CD4-positive, alpha-beta T cell treated with Interleukin-4 for 4 hours (primary cell): ENCODE measurements at regions not wholly inside any gene's neighbourhood (a gene's known extent, or its start where the extent isn't known, plus 50 kb on each side); places are given as distances from the start of the nearest gene placed in this dataset.
A peak's percentile ranks its signal among the peaks of the same experiment; 100 is the strongest.
"Not testable (repeated sequence)": the region's sequence is repeated elsewhere in the genome, so short reads cannot be mapped to it uniquely, and the experiment has no call there.

Experiments
- DNase-seq: peaks from one replicate; pipeline ENCODE4 v3.0.0-alpha.2; 2020

DNA sequence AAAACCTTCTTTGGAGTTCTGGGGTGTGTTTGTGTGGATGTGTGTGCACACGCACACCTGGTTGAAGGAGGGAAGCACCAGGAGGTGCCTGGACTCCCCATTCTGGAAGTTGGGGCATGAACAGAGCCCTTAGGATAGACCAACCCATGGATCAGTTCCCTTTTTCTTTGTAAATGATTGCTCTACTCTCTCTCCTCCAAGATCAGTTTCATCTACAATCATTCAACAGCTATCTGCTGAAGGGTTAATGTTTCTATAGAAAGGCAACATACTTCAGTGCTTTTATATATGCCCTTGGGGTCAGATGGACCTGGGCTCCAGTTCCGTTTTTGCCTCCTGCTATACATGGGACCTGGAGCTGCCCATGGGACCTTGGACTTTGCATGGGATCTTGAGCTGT is 352.1 kb upstream of the CFAP20DC start:
- DNase-seq = no peak

DNA sequence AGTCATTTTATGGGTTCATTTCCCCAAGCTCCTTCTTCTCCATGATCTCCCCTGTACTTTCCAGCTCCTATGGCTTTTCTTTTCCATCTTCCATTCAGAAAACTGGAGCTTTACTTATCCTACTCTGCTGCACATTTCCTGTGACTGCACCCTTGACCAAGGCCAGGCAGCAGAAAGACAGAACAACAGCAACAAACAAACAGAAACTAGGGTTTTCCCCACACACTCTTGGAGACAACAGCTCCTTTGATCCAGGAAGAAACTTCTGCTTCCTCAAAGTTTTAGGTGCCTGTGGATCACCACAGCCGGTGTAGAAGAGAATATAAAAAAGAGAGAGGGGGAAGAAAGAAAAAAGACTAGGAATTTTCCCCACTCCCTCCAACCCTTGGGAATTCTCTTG is 342.3 kb upstream of the CFAP20DC start:
- no peak for DNase-seq

DNA sequence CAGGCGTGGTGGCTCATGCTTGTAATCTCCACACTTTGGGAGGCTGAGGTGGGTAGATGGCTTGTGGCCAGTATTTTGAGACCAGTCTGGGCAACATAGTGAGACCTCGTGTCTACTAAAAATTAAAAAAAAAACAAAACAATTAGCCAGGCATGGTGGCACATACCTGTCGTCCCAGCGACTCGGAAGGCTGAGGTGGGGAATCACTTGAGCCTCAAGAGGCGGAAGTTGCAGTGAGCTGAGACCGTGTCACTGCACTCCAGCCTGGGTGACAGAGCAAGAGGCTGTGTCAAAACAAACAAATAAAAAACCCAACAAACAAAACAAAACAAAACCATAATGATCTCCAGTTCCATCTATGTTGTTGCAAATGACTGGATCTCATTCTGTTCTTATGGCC is 341.3 kb upstream of the CFAP20DC start:
- no peak for DNase-seq

DNA sequence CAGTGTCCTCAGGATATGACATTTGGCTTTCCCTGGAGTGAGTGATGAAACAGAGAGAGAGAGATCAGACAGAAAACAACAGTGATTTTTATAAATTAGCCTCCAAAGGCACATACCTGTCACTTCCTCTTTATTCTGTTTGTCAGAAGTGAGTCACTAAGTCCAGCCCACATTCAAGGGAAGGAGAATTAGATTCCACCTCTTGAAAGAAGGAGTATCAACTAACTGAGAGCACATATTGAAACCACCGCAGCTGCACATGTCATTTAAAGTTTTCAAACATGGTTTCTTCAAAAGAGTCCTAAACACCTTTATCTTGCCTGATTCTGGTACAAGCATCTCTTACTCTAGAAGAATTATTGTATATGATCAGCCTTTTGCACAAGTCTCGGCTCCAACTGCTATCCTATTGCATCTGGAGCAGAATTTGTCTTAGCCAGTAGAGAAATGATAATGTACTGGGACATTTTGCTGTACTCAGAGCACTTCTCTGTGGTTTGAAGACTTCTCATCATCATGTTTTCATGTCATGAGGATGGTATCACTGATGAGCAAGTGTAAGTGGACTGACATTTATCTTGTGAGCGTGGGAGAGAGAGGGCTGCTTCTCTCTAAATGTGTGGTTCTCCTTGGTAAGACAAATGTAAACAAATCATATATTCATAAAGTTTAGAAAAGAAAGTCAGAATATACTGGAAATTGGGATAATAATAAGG is 338.9 kb upstream of the CFAP20DC start:
- DNase-seq = peak; percentile 44

DNA sequence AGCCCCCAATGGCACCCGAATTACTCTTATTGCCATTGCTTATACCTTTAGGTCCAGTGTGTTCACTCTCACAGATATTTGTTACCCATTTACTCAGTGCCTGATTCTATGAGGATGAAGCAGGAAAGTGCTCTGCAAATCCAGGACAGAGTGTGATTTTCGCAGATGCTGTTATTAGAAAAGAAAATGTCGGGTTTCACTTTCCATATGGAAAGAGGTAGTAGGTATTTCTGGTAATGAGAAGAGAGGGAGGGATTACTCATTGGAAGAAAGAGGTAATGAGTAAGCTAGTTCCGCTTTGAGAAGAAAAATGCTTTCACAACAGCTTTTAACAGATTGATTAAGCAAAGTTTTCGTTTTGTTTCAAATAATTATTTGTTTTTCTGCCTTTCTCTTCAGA is 336.3 kb upstream of the CFAP20DC start:
- peak; percentile 19 for DNase-seq

DNA sequence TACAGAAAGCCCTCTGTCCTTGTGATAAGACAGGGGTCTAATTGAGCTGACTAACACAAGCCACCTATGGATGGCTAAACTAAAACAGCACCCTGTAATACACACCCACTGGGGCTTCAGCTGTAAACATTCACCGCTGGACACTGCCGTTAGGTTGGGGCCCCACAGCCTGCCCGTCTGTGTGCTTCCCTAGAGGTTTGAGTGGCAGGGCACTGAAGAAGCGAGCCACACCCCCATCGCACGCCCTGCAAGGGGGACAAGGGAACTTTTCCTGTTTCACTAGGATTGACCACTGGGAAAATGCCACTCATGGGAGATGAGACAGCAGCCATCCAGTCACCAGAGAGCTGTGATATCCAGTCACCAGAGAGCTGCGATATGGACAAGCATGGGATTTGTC is 335.7 kb upstream of the CFAP20DC start:
- DNase-seq = no peak

DNA sequence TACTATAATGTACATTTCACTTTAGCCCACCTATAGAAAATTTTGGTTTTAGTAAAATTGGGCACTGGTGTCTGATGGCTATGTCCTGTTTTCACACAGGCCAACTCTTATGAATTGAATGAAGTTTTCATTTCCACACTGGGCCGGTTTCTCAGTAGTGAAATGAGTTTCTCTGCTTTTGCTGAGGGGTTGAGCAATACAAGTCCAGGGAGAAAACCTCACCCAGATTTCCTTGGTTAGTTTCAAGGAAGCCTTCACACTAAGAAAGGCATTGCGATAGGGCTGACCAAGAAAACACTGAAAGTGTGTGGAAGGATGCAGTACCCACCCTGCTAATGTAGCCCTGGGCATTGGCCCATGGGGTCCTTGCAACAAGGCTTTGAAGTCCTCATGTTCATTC is 331.5 kb upstream of the CFAP20DC start:
- no peak for DNase-seq

DNA sequence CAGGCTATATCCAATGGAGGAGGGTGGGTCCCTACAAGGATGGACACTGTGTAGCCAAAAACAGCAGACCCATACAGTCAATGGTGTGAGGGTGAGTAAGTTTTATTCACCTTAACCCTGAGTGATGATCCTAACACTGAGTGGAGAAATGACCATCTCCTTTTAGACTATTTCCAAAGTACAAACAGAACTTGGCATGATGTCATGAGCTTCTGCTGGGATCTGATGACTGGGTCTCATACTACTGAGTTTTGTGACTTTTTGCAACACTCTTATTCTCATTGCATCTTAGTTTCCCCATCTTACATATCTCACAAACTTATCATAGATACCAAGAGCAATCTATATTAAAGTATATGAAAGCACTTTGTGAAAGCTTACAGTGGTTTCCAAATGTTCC is 330.3 kb upstream of the CFAP20DC start:
- no peak for DNase-seq

DNA sequence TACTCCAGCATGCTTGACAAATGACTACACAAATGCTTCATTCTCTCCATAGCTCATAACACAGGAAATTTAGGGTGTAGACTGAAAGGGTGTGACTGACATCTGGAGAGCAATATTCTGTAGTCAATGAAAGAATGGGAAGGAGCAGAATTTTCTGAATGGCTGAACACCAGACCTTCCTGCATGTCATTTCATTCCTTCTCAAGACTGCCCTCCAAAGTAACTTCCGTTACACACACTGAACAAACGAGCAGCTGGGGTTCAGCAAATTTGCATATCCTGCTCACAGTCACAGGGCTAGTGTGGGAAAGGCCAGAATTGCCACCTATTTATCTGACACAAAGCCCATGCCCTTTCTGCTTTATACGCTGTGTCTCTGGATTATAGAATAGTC is 325.0 kb upstream of the CFAP20DC start:
- peak; percentile 24 for DNase-seq

DNA sequence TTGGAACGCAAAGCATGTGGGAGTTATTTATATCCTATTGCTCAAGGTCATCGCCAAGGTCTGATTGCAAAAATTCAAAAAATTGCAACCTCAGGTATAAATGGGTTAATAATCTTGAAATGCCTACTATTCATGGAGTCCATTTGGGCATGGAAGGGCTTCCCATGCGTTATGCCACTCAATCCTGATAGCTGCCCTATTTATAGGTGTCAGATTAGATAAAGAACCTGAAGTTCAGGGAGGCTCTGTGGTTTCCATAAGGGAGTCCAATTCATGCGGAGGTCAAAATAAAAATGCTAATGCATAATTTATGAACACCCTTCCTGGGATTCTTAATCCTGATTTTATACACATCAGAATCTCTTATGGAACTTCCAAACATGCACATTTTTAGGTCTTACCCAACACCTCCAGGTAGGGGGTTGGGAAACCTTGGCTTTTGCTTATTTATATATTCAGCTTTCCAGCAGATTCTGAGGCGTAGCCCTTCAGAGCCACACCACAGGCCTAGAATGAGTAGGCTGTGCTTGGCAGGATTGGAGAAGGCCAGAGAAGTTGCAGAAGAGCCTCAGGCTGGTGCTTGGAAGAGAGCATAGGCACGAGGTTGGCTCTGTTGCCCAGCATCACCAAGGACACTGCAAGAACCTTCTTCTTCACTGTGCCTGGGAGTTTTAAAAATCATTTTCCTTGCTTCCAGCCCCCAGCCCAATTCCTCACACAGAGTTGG is 324.4 kb upstream of the CFAP20DC start:
- no peak for DNase-seq

DNA sequence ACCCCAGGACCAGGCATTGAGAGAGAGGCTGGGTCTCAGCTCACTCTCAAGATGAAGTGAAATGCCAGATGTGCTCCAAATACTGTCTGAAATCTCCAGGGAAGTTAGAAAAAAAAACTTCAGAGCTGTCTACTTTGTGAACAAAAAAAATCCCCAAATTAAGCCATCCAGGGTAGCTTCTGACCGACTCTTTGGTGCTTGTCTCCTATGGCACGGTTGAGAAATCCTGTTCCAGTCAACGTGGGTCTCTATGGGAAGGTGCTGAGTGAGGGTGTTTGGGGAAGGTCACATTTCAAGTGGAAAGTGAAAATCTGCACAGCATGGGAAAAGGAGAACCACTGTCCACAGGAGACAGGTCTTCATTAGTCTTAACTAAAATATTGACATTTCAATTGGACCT is 322.5 kb upstream of the CFAP20DC start:
- no peak for DNase-seq

DNA sequence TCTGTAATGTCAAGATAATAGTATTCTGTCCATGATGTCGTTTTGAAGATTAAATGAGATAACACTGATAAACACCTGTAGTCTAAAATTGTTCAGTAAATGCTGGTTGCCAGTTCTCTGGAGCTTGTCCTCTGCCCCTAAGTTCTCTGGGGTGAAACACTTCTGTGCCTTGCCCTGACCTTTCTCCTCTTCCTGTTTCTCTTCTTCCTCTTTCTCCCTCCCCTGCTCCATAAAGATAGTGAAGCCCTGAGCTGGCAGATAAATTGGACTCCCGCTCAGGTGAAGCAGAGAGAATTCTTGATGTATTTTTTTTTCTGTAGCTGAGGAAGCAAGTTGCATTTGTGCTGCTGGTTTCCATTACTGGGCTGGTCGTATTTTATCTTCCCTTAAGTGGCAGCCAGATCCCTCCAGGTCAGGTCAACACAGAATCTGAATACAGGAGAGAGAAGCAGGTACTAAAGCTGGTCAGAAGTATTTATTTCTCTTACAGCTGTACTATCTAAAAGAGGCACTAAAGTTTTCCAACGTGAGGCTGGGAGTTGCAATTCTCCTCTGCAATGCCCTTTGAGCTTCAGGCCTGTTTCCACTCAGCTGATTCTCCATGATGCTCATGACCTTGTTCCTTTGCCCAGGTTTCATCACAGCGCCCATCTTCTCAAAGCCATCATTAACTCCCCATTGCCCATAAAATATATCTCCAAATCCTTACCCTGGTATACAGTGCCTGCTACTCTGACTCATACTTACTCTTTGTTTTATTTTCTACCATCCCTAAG is 319.3 kb upstream of the CFAP20DC start:
- no peak for DNase-seq

DNA sequence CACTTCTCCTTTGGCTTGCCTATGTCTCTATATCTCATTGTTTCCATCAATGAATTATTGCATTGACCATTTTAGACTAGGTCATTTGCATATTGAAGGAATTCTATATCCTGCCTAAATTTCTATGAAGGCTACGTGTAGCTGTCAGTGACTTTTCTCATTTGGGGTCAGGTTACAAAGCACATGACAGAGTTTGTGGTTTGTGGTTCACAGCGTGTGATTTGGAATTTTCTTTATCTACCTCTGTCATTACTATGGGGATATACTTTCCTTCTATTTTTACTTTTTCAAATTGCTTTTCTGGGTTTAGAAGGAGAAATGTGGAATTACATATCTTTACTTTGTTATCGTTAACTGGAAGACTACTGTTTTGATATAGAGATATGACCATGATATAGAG is 317.3 kb upstream of the CFAP20DC start:
- DNase-seq = no peak

DNA sequence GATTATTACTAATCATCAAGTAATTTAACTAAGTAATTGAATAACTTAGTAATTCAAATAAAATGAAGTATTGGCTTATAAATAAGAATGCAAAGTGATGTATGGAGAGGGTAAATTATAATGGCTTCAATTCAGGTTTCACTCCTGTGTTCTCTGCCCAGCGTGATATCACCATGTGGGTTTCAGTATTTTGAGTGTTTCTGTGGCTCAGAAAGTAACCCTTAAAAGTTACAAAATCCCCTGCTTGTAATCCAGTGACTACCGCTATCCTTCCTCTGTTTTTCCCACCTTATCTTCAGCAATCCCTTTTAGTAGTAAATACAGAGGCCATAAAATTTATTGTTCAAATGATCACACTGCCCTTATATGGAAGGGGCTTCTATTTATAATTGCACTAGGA is 316.4 kb upstream of the CFAP20DC start:
- DNase-seq = no peak

DNA sequence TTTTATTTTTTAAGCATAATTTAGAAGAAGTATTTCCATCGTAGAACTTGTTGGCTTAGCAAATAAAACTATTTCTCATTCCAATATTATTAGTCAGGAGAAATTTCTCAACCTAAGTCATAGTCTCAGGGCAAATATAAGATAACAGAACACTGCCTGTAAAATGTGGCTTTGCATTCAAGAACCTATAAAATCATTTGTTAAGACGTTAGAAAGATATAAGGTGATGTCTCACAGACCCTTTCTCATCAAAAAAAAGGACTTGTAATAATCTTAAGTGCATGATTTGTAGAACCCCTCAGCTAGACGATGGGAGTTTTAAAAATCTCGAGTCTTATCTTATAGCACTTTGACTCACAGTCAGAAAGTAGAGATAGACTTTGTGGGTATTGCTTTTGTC is 314.7 kb upstream of the CFAP20DC start:
- DNase-seq = no peak

DNA sequence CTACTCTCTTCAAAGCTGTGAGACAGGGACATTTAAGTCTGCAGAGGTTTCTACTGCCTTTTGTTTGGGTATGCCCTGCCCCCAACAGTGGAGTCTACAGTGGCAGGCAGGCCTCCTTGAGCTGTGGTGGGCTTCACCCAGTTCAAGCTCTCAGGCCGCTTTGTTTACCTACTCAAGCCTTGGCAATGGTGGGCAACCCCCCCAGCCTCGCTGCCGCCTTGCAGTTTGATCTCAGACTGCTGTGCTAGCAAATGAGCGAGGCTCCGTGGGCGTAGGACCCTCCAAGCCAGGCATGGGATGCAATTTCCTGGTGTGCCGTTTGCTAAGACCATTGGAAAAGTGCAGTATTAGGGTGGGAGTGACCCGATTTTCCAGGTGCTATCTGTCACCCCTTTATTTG is 310.5 kb upstream of the CFAP20DC start:
- DNase-seq = not testable (repeated sequence)

DNA sequence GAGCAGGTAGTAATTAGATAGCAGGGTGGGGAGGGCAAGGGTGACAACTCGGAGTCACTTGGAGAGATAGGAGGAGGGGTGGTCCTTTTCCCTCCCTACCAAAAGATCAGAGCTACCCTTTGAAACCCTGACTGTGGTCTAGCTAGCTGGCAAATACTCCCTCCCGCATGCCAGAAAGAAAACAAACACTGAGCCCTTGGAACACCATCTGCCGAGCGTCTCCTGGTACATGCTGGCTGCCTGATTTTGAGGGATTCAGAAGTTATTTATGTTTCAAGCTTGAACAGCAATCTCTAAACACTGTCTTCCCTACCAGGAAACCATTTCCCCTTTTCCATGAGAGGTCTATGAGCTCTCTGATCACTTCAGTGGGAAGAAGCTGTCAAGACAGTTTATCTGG is 291.6 kb upstream of the CFAP20DC start:
- no peak for DNase-seq

DNA sequence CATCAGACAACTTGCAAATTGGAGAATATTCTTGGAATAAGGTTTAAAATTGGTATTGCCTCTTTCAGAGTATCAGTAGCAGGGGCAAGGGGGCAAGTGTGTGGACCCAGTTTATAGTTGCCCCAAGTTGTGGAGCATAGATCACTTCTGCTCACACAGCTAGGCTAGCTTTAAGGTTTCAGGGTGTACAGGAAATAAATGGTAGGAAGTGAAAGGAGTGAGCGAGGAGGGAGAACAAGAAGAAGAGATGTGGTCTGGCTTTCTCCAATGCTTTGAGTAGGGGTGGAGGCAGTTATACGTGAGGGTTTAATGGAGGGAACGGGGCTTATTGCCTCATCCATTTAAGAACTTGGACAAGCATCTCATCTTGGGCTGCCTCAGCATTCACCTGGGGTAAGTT is 290.0 kb upstream of the CFAP20DC start:
- no peak for DNase-seq

DNA sequence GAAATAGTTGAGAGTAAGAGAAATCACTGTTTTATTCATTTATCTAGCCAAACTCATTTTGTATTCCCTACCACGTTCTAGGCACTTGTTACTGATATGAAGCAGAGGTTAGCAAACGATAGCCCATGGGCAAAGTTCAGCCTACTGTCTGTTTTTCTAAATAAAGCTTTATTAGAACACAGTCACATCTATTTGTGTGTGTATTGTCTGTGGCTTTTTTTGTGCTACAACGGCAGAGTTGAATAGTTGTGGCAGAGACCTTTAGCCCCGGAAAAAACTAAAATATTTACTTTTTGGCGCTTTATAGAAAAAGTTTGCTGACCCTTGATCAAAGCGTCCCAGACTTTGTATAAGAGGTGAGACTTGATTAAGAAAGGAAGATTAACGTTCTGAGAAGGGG is 289.1 kb upstream of the CFAP20DC start:
- DNase-seq = no peak

DNA sequence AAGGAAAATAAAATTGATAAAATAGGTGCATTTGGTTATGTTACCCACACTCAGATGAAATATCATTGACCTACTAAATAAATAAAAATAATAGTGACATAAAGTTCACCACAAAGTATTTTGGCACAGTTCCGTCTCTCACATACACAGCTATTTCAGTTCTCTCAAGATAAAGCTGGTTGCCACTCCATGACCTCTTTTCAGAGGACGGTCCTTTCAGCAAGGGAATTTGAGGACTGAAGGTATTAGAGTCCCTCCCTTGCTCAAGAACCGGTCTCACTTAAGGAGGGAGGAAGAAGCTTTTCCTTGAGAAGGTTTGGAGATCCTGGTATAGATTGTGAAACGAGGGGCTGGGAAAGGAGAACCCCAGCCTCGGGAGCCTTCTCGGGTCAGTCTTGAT is 285.5 kb upstream of the CFAP20DC start:
- no peak for DNase-seq

DNA sequence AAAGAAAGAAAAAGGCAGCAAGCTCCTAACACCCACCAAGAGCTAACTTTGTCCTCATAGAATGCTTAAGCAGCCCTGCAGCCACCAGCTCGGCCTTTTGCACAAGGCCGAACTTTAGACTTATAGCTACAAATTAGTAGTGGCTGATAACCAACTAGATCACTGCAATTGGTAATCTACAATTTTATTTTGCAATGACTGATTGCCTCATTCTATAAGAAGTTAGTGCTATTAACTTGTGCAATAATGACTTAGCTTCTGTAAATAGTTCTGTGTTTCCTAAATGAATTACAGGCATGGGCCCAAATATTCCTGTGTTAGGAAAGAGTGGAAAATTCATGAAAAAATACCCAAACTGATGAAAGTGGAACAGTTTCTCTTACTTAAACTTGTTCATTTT is 284.8 kb upstream of the CFAP20DC start:
- DNase-seq = no peak

DNA sequence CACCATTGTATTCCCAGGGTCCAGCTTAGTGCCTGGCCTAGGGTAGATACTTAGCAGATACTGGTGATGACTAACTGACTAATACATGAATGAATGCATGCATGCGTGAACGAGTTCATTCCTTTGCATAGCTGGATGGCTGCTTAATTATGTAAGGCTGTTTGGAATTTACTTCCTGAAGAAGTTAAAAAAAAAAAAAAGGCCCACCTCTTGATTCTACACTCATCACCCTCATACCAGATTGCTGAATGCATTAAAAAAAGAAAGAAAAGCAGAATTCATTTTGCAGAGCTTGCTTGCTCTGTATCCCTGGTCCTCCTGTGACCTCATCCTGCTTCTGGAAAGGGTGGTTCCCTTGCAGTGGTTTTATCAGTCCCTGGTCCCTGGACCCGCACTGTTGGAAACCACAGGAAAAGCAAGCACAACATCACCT is 277.6 kb upstream of the CFAP20DC start:
- no peak for DNase-seq

DNA sequence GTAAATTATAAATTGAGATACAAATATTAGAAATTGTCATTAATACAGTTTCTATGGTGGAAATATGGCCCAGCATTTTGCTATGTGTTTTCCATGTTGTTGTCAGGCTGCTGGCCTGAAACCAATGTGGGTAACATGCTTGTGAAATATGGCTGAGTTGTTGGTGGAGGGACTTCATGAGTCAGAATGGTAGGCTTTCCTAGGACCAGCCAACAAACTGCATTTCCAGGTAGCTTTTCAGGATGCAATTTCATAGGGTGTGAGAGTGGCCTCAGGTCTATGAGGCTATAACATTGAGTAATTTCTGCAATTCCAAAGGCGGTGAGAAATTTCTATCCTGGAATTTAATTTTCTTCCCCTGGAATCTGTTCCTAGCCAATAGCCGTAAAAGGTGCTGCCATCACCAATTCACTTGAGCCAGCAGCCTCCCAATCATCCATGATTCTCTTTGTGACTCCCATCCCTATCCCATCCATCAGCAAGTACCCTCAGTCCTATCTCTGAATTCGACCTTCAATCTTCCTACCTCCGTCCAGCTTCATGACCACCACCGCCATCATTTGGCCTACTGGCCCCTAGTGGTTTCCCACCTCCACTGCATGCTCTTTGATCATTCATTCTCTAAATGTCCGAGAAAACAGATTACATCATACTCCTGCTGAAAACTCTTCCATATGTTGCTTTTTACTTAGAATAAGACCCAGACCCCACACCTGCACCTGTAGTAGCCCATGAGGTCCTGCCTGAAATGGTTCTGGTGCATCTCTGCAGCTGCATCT is 276.6 kb upstream of the CFAP20DC start:
- no peak for DNase-seq
